ENCODE measurements at regions not wholly inside any gene's neighbourhood (a gene's known extent, or its start where the extent isn't known, plus 50 kb on each side); places are given as distances from the start of the nearest gene placed in this dataset.

DNA sequence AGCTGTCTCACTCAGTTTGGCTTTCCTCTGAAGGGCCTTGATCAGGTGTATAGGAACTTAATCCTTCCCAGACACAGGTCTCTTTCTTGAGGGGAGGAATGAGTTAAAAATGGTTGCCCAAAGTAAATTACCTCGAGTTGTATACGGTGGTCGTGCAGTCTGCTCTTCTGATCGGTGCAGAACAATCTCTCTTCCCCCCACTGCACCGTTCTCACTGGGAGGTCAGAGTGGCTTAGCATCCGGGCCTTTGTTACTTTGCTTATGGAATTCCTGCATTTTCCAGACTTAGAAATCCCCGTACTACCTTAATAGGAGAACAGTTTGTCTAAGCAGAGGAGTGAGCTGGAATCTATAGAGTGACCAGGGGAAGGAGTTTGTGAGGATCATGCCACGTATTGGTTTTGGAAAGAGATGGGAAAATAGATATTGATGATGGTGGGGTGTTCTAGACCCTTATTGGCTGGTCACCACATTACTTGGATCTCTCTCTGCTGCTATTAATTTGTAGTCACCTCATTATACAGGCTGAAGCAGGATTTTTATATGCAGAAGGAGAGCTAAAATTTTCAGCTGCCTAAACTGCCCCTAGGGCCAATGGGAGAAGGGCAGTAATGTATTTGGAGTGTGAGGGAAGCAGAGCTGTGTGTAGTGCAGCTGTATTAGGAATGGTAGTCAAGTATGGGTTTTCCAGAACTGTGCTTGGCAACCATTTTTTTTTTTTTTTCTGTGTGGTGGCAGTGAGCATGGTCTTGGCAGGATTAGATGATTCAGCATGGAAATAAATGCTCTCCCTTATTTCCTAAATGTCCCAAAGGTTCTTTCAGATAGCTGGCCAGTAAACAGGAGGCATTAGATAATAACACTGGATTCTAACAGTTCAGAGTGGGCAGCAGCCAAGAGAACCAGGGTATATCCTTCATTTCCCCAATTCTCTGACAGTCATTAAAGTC lies 81.5 kb downstream of the NDUFS5 start:
- no peak for DNase-seq (ENCODE audit: low read depth in 2 of 3, low spot score in 2 of 3)

GRCh38 chr1:39109644-39110043 lies 83.5 kb downstream of the NDUFS5 start:
- no peak for DNase-seq (ENCODE audit: low read depth in 2 of 3, low spot score in 2 of 3)

DNA sequence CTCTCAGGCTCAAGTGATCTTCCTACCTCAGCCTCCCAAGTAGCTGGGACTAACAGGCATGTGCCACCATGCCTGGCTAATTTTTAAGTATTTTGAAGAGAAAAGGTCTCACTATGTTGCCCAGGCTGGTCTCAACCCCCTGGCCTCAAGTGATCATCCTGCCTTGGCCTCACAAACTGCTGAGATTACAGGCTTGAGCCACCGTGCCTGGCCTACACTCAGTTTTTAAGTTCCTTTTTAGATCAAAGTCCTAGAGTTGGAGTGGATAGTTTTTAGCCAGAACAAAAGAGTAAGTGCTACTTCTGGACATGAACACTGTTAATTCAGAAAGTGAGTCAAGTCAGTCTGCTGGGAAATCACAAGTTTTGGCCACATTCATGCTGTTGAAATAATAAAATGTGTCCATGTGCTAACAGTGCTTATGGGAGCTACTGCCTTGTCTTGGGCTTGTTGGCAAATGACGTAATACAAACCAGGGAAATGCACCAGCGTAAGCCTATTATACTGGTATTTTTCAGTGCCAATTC lies 84.2 kb downstream of the NDUFS5 start:
- no peak for DNase-seq (ENCODE audit: low read depth in 2 of 3, low spot score in 2 of 3)

- DNase-seq (ENCODE audit: low read depth in 2 of 3, low spot score in 2 of 3): no peak
Measured at GRCh38 chr1:39110882-39111281, 84.7 kb downstream of the NDUFS5 start.

- DNase-seq (ENCODE audit: low read depth in 2 of 3, low spot score in 2 of 3): no peak
Measured at GRCh38 chr1:39113109-39113743, 87.1 kb downstream of the NDUFS5 start.

DNA sequence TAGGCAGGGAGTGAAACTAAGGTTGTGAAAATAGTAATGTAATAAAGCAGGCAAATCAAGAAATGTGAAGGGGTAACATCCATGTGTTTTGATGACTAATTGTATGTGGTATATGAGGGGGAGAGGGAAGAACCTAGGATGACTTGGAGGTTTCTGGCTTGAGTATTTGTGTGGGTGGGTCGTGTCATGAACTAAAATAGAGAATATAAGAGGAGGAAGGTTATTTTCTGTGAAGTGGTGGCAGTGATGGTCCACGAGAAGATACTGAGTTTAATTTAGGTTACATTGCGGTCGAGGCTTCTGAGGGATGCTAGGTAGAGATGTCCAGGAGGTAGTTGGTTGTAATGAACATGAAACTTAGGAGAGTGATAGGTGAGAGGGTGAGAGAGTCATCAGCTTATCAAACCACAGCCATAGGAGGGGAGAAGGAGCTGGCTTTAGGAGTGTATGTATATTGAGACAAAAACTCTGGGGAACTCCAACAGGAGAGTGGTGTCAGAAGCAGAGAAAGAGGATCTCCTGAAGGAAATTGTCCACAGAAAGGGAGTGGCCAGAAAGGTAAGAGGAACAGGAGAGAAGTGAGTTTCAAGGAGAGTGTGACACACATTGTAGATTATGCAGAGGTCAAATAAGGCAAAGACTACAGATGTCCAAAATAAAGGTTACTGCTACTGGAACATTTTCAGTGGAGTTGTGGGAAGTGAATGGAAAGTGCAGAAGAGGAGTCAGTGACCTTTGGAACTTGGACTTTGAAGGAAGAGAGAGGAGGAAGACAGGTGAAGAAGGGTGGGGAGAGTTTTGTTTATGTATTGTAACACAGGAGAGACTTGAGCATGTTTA lies 89.0 kb upstream of the MACF1 start:
- peak in 2 of 3 donors; percentile 19 to 39 for DNase-seq (ENCODE audit: low read depth in 2 of 3, low spot score in 2 of 3)

DNA sequence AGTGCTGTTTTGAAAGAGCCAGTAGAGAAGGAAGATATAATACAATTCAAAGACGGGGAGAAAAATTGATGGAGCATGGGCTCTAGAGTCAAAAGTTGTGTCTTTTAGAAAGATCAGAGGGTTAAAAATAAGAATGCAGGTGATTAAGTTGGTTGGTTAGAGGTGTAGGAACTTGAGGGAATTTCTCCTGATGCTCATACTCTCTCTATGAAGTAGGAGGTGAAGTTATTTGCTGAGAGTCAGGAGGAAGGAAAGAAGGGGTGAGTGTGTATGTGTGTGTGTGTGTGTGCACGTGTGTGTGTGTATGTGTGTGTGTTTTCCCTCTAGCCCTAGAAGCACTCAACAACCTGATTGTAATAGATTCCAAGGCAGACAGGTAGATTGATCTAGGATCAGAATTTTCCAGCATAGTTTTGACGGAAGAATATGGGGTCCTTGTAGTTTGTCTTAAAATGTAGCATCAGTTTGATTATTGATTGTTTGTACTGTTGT lies 88.3 kb upstream of the MACF1 start:
- DNase-seq (ENCODE audit: low read depth in 2 of 3, low spot score in 2 of 3): peak in 1 of 3 donors; percentile 21

DNA sequence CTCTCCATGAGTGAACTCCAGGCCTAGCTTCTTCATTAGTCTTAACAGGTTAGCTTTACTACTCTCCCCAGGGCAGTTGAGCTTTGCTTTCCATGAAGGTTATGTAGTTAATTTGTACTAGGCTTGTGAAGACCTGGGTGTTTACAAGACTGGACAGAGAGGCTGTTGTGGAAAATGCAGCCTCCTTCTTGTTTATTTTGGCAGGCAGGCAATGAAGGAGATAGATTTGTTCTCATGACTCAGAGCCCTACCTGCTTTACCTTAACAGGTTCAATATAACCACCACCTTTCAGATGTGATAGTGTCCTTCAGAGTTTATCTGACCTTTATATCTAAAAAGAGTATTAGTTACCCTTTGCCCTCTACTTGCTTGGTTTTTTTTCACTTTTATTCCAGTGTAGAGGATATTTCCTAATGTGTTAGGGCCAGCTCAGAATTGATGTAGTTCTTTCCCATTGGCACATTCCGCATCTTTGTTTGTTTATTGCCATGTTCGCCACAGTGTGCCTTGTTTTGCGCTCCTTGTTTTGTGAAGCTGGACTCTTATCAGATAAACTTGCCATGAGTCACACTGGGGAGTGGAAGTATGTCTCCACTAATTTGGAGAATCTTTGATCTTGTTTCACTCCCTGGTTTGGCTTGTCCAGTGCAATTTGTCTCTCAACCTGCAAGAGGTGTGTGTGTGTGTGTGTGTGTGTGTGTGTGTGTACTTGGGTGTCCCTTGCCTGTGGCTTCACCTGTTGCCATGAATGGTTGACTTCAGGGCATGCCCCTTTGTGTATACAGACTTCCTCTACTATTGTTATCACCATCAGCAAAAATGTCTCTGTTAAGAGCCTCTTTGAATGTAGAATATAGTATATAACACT lies 87.4 kb upstream of the MACF1 start:
- DNase-seq (ENCODE audit: low read depth in 2 of 3, low spot score in 2 of 3): no peak

- no peak for DNase-seq (ENCODE audit: low read depth in 2 of 3, low spot score in 2 of 3)
Measured at GRCh38 chr1:39117899-39118450, 86.5 kb upstream of the MACF1 start.

GRCh38 chr1:39122056-39122455 lies 82.4 kb upstream of the MACF1 start:
- DNase-seq (ENCODE audit: low read depth in 2 of 3, low spot score in 2 of 3): no peak

DNA sequence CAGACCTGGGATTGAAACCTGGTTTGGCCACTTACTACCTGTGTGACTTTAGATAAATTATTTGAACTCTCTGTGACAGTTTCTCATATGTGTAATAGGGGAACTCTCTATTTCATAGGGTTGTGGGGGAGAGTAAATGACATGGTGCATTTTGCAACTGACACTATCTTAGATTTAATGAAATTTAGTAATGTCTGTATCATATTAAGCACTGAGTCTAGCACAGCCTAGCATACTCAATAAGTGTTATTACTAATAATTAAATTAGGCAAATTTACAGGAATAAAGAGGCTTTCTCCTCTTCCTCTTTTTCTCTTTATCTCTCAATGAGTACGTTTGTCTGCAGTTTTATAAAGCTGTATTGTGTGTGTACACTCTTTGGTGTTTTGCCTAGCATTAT lies 80.2 kb upstream of the MACF1 start:
- no peak for DNase-seq (ENCODE audit: low read depth in 2 of 3, low spot score in 2 of 3)

DNA sequence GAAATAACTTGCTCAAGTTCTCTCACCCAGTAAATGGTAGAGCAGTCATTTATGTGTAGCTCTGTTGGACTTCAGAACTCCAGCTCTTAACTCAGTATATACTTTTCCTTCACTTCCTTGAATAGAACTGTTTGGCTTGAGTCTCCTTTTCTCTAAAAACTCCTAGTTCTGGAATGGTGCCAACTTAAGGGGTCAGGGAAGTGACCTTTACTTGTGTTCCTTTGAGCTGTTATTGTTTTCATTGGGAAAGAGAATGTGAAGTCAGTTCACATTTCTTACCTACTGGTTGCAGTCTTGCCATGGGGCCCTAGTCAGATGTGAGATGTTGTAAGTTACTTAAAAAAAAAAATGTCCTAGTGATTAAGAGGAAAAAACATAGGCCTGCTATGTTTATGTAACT lies 77.0 kb upstream of the MACF1 start:
- no peak for DNase-seq (ENCODE audit: low read depth in 2 of 3, low spot score in 2 of 3)

- DNase-seq (ENCODE audit: low read depth in 2 of 3, low spot score in 2 of 3): no peak
Measured at GRCh38 chr1:39128126-39128525, 76.4 kb upstream of the MACF1 start.

GRCh38 chr1:39128959-39129358 lies 75.5 kb upstream of the MACF1 start:
- no peak for DNase-seq (ENCODE audit: low read depth in 2 of 3, low spot score in 2 of 3)

DNA sequence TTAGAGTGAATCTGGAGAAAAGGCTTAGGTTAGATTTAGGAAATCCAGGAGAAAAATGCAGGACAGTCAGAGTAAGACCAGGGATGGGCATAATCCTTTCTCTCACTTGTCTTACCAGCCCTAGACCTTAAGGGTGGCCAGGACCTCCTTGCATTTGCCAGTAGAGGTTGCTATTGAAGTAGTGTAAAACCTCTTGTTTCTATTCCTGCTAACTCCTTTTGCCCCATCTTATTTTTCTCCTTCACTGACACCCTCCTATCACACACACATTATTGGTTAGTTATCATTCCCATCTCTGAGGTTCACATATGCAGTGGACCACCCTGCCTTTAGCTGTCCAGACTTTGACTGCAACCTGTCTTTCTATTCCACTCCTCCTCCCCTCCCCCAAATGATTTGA lies 75.0 kb upstream of the MACF1 start:
- DNase-seq (ENCODE audit: low read depth in 2 of 3, low spot score in 2 of 3): peak in 2 of 3 donors; percentile 33 to 52

DNA sequence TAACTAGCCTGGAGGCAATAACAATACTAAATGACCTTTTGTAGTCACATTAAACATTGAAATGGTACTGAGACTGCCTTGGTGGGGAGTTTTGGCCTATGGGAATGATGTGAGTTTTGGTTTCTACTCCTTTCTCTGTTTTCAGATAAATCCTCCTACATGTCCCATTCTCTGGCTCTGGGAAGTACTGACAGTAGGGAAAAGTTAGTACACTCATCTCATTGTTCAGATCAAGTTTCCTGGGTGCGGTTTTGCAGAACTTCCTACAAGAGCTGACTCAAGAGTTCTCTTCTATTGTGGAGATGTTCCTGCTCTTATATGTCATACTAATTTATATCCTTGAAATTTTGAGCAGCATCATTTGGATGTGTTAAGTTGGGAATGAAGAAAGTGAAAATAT lies 74.2 kb upstream of the MACF1 start:
- no peak for DNase-seq (ENCODE audit: low read depth in 2 of 3, low spot score in 2 of 3)

- no peak for DNase-seq (ENCODE audit: low read depth in 2 of 3, low spot score in 2 of 3)
Measured at GRCh38 chr1:39131940-39132339, 72.6 kb upstream of the MACF1 start.

GRCh38 chr1:39132505-39133339 lies 71.8 kb upstream of the MACF1 start:
- DNase-seq (ENCODE audit: low read depth in 2 of 3, low spot score in 2 of 3): no peak

DNA sequence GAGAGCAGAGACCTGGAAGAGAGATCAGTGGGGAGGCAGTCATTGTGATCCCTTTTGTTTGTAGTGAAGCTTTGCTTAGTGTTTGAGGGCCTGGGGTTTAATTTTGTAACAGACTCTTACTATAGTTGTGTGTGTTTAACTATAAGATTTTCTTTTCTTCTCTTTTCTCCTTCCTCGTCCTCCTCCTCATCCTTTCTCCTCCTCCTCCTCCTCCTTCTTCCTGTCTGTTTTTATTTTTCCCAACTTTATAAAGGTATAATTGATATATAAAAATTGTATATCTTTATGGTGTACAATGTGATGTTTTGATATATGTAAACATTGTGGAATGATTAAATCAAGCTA lies 71.2 kb upstream of the MACF1 start:
- no peak for DNase-seq (ENCODE audit: low read depth in 2 of 3, low spot score in 2 of 3)

Data from hematopoietic multipotent progenitor cell (in vitro differentiated cells).